ENCODE measurements at regions not wholly inside any gene's neighbourhood (a gene's known extent, or its start where the extent isn't known, plus 50 kb on each side); places are given as distances from the start of the nearest gene placed in this dataset.

DNA sequence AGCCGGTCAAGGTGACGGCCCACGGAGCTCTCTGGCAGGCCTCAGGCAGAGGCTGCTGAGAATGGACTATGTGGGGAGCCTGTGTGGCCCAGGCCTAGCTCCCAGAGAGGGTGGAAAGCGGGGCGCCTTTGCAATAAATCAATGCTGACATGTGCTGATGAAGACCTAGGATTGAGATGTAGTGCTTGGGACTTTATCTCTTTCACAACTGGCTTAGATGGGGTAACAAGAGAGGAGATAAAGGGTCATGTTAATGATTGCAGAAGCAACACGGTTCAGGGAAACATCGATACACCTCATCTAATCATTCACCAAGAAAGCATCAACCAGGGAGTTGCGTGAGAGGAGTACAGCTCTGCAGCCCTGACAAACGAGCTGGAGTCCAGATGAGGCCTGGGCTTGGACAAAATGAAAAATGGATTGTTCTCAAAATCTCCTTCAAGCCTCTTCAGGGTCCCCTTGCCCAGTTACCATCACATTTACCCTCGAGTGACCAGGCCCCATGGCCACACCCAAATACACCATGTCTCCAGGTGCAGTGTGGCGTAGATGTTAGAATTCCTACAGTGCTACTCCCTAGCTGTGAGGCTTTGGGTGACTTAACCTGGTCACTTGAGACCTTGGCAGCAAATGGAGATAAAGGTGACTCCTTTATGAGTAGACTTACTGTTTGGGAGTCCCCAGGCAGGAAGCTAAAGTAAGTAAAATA, 146.4 kb upstream of the LIPC start:
- Histone ChIP-seq H3K79me2 (ENCODE audit: insufficient read depth, low read length) (no peaks in the 10 kb centered on the region), H3K4me1 (ENCODE audit: insufficient read depth, low read length) (peaks cover 47% of the 10 kb centered on the region), H3K36me3 (replicated peaks in 1 of 2; ENCODE audit: control insufficient read depth in 1 of 2, insufficient read depth in 2 of 2, low read length in 2 of 2) (no peaks in the 10 kb centered on the region), H3K27me3 (ENCODE audit: control insufficient read depth in 1 of 2, insufficient read depth in 2 of 2, low read length in 2 of 2) (no peaks in the 10 kb centered on the region), H3K4me3 (replicated peaks in 1 of 3; ENCODE audit: insufficient read depth in 1 of 3, low read depth in 2 of 3, low read length in 3 of 3) (peak overlapping the region in 2 of 3 experiments; percentile 34 to 49; a peak in 5 of 6 replicates), H3K9ac (ENCODE audit: insufficient read depth, low read depth, low read length) (peak overlapping the region; percentile 61), H4K20me1 (ENCODE audit: insufficient read depth, low read length) (no peaks in the 10 kb centered on the region), H3K9me3 (ENCODE audit: low read length) (no peaks in the 10 kb centered on the region), H2AFZ (ENCODE audit: low read length) (no peak overlapping the region), H3K27ac (ENCODE audit: extremely low read length, insufficient read depth, low read length) (peak overlapping the region; percentile 87), H3K4me2 (ENCODE audit: low read depth, low read length) (peak overlapping the region; percentile 80)
- peak; percentile 97 for ATAC-seq
- ChIA-PET CTCF (ENCODE audit: low intra/inter-chr PET ratio, low total read pairs) (no interaction called here), POLR2A (interaction anchor here (0.5 to 3.9 kb wide), 12 partner anchors 8 to 767 kb away, joined by 3 to 45 read pairs (median 4); partner anchors contain the start of genes ADAM10, LIPC and MINDY2)
- FAIRE-seq, result peak; percentile 90
- 2% methylated on average over 10 of the region's 11 CpGs for whole genome bisulfite sequencing (ENCODE audit: low lambda C conversion rate)
- BruUV-seq (replicated peaks), result no TSS peak
- intact Hi-C loops (cut with micrococcal nuclease; ENCODE audit: unreplicated experiment), result loop anchor here (10.0 kb wide), 1 partner anchor 49 kb away; no protein-coding TSS in a partner anchor
- DNase-seq (ENCODE audit: low spot score), result peak; percentile 73
- in situ Hi-C loops (cut with HindIII; ENCODE audit: extremely low pct_ligation_motif_present, low pct_unique_long_range_greater_than_20kb), result no loop called here
- 0 out of 2 replicates have a peak, but pooled peaks have one; percentile 36 for TF ChIP-seq ZBED4 (CRISPR knock-in tag; IDR thresholded peaks at IDR 0.05; ENCODE audit: borderline replicate concordance)
- 0 out of 2 replicates have a peak, but pooled peaks have one; percentile 58 for TF ChIP-seq NCOA1 (CRISPR knock-in tag; IDR thresholded peaks at IDR 0.05)
- TF ChIP-seq ZNF430 (CRISPR knock-in tag; IDR thresholded peaks at IDR 0.05), result peak; percentile 40
- TF ChIP-seq PPARG (CRISPR knock-in tag; conservative IDR thresholded peaks at IDR 0.05), result 0 out of 2 replicates have a peak, but pooled peaks have one; percentile 19
- peak; percentile 77; the same call in 1 of the 2 replicates for TF ChIP-seq HDAC2 (CRISPR knock-in tag; IDR thresholded peaks at IDR 0.05)
- TF ChIP-seq ZBTB3 (CRISPR knock-in tag; IDR thresholded peaks at IDR 0.05; ENCODE audit: borderline replicate concordance, low read depth), result peak; percentile 44; the same call in 1 of the 2 replicates
- TF ChIP-seq SALL2 (CRISPR knock-in tag; IDR thresholded peaks at IDR 0.05), result peak; percentile 74; the same call in 1 of the 2 replicates
- TF ChIP-seq ZNF264 (CRISPR knock-in tag; IDR thresholded peaks at IDR 0.05), result peak; percentile 71; the same call in 1 of the 2 replicates
- TF ChIP-seq EHMT2 (IDR thresholded peaks at IDR 0.05; ENCODE audit: borderline replicate concordance, low read depth, low read length), result no peak
- no peak for TF ChIP-seq ZNF747 (CRISPR knock-in tag; IDR thresholded peaks at IDR 0.05; ENCODE audit: borderline replicate concordance)
- peak; percentile 57; the same call in 1 of the 2 replicates for TF ChIP-seq TCF7 (IDR thresholded peaks at IDR 0.05; ENCODE audit: low read depth)
- peak; percentile 81 for TF ChIP-seq PHF21A (CRISPR knock-in tag; IDR thresholded peaks at IDR 0.05)
- peak; percentile 65; the same call in 1 of the 2 replicates for TF ChIP-seq ATF2 (CRISPR knock-in tag; IDR thresholded peaks at IDR 0.05)
- TF ChIP-seq, protein P1, sequence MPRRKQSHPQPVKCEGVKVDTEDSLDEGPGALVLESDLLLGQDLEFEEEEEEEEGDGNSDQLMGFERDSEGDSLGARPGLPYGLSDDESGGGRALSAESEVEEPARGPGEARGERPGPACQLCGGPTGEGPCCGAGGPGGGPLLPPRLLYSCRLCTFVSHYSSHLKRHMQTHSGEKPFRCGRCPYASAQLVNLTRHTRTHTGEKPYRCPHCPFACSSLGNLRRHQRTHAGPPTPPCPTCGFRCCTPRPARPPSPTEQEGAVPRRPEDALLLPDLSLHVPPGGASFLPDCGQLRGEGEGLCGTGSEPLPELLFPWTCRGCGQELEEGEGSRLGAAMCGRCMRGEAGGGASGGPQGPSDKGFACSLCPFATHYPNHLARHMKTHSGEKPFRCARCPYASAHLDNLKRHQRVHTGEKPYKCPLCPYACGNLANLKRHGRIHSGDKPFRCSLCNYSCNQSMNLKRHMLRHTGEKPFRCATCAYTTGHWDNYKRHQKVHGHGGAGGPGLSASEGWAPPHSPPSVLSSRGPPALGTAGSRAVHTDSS (CRISPR knock-in tag; conservative IDR thresholded peaks at IDR 0.05), result no peak
- TF ChIP-seq MZF1 (CRISPR knock-in tag; IDR thresholded peaks at IDR 0.05; ENCODE audit: borderline replicate concordance), result no peak
